HUES64 (cell line): ENCODE measurements at regions not wholly inside any gene's neighbourhood (a gene's known extent, or its start where the extent isn't known, plus 50 kb on each side); places are given as distances from the start of the nearest gene placed in this dataset.

Experiments used
- H3K27ac ChIP-seq: 2 replicates; pipeline ENCODE4 v1.7.0; 2013; ENCODE audit warnings: low read depth, low read length, inconsistent platforms
- H3K27me3 ChIP-seq: 2 replicates; pipeline ENCODE4 v1.6.1; 2013; ENCODE audit warnings: mild to moderate bottlenecking, low read length; ENCODE audit not compliant: insufficient read depth
- H3K36me3 ChIP-seq: 2 replicates; pipeline ENCODE4 v1.6.1; 2013; ENCODE audit warnings: mild to moderate bottlenecking, low read length; ENCODE audit not compliant: insufficient read depth
- H3K4me1 ChIP-seq: 2 replicates; pipeline ENCODE4 v1.6.1; 2013; ENCODE audit warnings: mild to moderate bottlenecking, low read length, moderate library complexity; ENCODE audit not compliant: insufficient read depth
- H3K4me3 ChIP-seq: 2 replicates; pipeline ENCODE4 v1.5.1; 2013; ENCODE audit warnings: mild to moderate bottlenecking, low read length, moderate library complexity
- H3K9ac ChIP-seq: 2 replicates; pipeline ENCODE4 v1.6.1; 2013; ENCODE audit warnings: mild to moderate bottlenecking, low read depth, low read length
- H3K9me3 ChIP-seq: 2 replicates; pipeline ENCODE4 v1.6.1; 2013; ENCODE audit warnings: low read depth, low read length; ENCODE audit not compliant: insufficient read depth
- WGBS: fragments of 150-250, 120-280 bp; methylation state at CpG from one replicate; pipeline ENCODE4 v1.1.7; 2013; ENCODE audit warnings: missing lambda C conversion rate; 5-methylcytosine and 5-hydroxymethylcytosine counted together

DNA sequence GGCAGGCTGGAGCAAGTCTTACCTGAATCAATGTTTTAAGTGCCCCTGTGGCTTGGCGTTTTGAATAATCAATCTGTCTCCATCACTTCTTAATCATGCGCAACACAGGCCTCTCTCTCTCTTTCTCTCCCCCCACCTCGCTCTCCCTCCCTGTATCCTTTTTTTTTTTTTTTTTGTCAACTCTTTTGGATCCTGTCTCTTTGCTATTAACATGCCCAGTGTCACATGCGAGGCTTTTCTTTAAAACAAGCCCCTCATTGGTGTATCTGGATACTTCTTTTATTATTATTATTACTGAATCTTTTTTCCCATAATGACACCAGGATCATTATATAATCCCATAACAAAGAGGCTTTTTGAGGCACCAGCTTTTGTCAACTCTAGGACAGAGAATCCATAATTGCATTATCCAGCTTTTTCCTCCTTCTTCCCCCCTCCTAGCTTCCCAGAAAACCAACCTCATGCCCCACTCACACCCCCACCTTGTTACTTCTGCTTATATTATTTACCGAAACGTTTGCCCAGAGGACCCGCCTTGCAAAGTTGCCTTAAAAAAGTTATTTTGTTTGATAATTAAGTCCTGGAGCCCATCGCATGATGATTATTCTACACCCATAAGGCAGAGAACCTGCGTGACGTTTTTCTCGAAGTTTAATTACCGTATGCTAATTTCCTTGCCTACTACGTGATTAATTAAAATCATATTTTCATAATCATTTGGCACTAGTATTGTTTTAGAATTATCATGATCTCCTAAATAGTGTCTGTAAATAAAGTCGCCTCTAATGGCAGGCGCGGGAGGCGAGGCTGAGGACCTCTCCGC, 148.1 kb upstream of the ZNF536 start:
- H3K4me3 ChIP-seq: peak overlapping the region; percentile 33; the same call in 1 of the 2 replicates
- H3K27me3 ChIP-seq: peaks cover 84% of the 10 kb centered on the region
- 7% methylated on average over 16 of the region's 18 CpGs for WGBS
- H3K36me3 ChIP-seq: no peaks in the 10 kb centered on the region
- no peaks in the 10 kb centered on the region for H3K9me3 ChIP-seq
- no peak overlapping the region for H3K27ac ChIP-seq
- H3K4me1 ChIP-seq: peaks cover 26% of the 10 kb centered on the region
- H3K9ac ChIP-seq: no peak overlapping the region

DNA sequence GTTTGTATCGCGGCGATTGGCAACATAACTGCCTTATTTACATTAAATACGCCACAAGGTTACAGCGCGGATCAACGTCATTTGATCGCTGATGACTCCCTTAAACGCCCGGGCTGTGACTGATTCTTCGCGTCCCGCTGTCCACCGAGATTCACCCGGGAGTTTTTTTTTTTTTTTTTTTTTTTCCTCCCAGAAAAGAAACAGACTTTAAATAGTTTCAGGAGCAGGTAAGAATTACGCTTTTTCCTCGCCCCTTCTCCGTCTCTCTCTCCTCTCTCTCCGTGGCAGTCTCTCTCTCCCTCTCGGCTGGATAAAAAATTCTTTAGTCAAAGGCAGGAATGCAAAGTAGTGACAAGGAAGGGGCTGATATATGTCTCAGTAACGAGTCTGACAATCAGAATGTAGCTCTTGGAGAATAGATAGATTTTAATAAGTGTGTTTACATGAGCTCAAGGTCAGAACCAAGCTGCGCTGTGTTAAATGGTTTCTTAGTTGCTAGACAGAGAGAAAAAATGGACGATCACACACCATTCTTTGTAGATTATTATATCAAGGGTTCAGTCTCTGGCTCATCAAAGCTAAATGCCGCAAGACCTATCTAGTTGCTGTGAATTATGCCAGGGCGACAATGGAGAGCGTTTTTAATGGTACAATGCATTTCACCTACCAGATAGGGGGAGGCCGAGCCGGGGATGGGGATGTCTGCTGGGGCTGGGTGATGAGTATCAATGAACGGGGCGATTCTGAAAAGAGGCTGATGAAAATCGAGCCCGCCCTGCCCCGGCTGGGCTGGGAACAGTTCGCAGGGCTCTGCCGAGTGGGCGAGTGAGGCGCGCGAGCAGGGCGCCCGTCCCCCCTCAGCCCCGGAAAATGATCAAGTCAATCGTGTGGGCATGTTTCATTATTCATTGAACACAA, 147.2 kb upstream of the ZNF536 start:
- no peak overlapping the region for H3K27ac ChIP-seq

DNA sequence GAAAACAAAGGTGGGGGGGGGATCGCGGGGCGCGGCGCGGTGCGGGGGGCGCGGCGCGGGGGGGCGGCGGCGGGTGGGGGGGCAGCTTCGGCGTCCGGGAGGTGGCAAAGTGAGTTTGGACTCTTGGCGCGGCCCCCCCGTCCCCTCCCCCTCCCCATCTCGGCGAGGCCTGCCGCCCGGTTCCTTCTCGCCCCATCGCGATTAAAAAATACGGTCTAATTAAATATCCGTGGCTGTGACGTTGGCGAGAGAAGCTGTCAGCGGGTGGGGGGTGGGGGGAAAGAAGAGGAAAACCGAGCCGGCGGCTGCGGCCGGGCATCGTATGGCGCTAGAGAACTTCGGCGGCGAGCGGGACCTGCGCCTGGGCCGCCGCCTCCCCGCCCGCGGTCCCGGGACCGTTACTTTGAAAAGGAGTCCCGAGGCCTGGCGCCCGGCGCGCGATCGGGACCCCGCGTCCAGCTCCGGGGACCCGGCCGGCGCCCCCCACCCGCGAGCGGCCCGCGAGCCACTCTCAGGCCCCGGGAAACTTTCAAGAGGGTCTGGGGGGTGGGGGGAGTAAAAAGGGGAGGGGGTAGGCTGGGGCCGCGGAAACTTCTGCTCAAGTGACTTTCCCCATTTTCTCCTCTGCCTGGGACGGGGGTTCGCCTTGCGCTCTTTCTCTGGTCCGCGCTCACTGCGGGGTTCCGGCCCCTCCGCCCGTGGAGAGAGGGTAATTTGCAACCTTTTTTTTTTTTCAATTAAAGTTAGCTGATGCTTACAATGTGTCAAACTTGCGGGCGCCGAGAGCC, 146.3 kb upstream of the ZNF536 start:
- Histone ChIP-seq H3K9ac (no peak overlapping the region), H3K36me3 (no peaks in the 10 kb centered on the region), H3K9me3 (no peaks in the 10 kb centered on the region), H3K27me3 (peaks cover 98% of the 10 kb centered on the region), H3K4me1 (peaks cover 34% of the 10 kb centered on the region), H3K4me3 (peak overlapping the region; percentile 50), H3K27ac (no peak overlapping the region)
- 1% methylated on average over 64 of the region's 84 CpGs for WGBS

More for the DNA sequence above, 147.2 kb upstream of the ZNF536 start:
- H3K4me1 ChIP-seq: peaks cover 34% of the 10 kb centered on the region
- H3K9me3 ChIP-seq: no peaks in the 10 kb centered on the region
- no peaks in the 10 kb centered on the region for H3K36me3 ChIP-seq
- WGBS: 1% methylated on average over 43 of the region's 43 CpGs
- peaks cover 92% of the 10 kb centered on the region for H3K27me3 ChIP-seq
- no peak overlapping the region for H3K9ac ChIP-seq
- peak overlapping the region; percentile 38 for H3K4me3 ChIP-seq

DNA sequence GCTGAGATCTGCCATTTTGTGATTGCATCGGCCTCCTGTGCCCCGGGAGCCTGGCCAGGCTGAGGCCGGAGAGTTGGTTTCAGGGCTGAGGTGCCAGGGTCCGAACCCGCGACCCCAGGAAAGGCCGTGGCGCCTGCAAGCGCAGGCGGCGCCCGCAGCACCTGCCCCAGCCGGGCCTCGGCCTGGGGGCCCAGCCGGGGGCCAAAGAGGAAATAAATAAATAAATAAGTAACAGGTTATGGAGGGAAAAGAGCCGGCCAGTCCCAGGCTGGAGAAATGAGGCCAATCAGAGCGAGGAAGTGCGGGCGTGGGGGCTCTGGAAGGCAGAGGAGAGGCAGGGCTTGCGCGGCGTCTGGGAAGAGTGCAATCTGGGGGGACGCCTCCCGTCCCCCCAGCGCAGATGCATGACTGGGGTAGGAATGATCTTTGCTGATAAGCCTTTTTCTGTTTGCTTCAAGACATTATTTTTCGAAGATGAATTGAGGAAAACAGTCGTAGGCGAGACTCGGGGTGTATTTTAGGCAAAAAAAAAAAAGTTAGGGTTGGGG, 145.6 kb upstream of the ZNF536 start:
- WGBS: 3% methylated on average over 29 of the region's 29 CpGs
- H3K27ac ChIP-seq: no peak overlapping the region
- H3K4me1 ChIP-seq: peaks cover 34% of the 10 kb centered on the region
- peak overlapping the region; percentile 50 for H3K4me3 ChIP-seq
- H3K9ac ChIP-seq: no peak overlapping the region
- no peaks in the 10 kb centered on the region for H3K36me3 ChIP-seq
- H3K27me3 ChIP-seq: peaks cover 99% of the 10 kb centered on the region
- H3K9me3 ChIP-seq: no peaks in the 10 kb centered on the region

GRCh38 chr19:30227012-30227621, 145.1 kb upstream of the ZNF536 start:
- peaks cover 34% of the 10 kb centered on the region for H3K4me1 ChIP-seq
- peaks cover 97% of the 10 kb centered on the region for H3K27me3 ChIP-seq
- H3K9me3 ChIP-seq: no peaks in the 10 kb centered on the region
- H3K27ac ChIP-seq: no peak overlapping the region
- H3K9ac ChIP-seq: no peak overlapping the region
- no peaks in the 10 kb centered on the region for H3K36me3 ChIP-seq
- under 1% methylated on average over 32 of the region's 35 CpGs for WGBS
- H3K4me3 ChIP-seq: peak overlapping the region; percentile 50

DNA sequence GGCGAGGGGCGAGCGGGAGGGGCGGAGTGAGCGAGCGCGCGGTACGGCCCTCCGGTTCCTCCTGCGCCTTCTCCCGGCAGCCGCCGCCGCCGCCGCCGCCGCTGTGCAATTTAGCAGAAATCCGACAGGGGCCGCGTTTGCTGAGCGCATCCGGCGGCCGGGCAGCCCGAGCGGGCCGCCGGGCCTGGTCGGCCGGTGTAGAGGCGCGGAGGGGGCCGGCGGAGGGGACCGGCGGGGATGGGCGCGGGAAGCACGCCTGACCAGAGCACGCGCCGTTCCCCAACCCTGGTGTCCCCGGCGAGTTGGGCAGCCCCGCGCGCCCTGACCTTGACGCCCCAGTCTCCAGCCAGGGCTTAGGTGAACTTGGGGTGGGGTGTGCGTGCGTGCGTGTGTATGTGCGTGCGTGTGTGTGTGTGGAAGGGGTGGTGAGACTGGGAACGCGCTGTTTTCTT, 144.5 kb upstream of the ZNF536 start:
- Histone ChIP-seq H3K27ac (no peak overlapping the region), H3K4me1 (peaks cover 34% of the 10 kb centered on the region), H3K4me3 (peak overlapping the region; percentile 54), H3K9ac (no peak overlapping the region), H3K27me3 (peaks cover 92% of the 10 kb centered on the region), H3K36me3 (no peaks in the 10 kb centered on the region), H3K9me3 (no peaks in the 10 kb centered on the region)
- under 1% methylated on average over 57 of the region's 57 CpGs for WGBS

DNA sequence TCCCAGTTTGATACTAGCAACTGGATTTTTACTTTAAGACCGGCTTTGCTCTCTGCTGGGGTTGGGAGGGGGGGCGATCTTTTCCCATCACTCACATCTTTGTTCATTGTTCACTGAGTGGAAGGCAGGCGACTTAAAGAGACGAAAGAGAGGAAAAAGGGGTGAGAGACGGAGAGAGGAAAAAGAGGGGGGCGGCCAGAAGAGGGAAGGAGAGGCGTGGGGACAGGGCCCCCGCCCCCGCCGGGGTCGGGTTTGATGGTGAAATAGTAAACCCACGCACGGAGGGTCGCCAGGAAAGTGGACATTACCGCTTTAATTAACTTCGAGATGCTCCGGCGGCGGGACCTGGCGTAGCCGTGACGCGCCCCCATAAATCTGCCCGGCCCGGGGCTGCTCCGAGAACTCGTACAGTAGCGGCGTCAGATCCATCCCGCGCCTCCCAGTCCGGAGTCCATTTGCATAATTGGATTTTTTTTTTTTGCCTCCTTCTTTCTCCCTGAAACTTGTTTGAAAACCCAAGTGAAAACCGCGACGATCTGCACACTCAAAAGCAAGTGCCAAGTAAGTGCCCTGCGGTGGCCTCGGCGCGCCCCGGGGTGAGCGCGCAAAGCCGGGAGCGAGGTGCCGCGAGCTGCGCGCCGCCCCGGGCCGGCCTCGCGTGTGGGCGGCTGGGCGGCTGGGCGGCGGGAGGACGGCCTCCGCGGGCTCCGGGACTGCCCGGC, 143.9 kb upstream of the ZNF536 start:
- Histone ChIP-seq H3K27ac (no peak overlapping the region), H3K9ac (no peak overlapping the region), H3K27me3 (peaks cover 86% of the 10 kb centered on the region)

GRCh38 chr19:30228835-30229524, 143.2 kb upstream of the ZNF536 start:
- no peak overlapping the region for H3K9ac ChIP-seq
- peaks cover 26% of the 10 kb centered on the region for H3K4me1 ChIP-seq
- H3K9me3 ChIP-seq: no peaks in the 10 kb centered on the region
- H3K27me3 ChIP-seq: peaks cover 82% of the 10 kb centered on the region
- H3K36me3 ChIP-seq: no peaks in the 10 kb centered on the region
- H3K27ac ChIP-seq: no peak overlapping the region
- peak overlapping the region; percentile 54 for H3K4me3 ChIP-seq
- WGBS: 1% methylated on average over 31 of the region's 35 CpGs

More for the DNA sequence above, 143.9 kb upstream of the ZNF536 start:
- Histone ChIP-seq H3K9me3 (no peaks in the 10 kb centered on the region), H3K36me3 (no peaks in the 10 kb centered on the region), H3K4me3 (peak overlapping the region; percentile 54), H3K4me1 (peaks cover 30% of the 10 kb centered on the region)
- WGBS: under 1% methylated on average over 60 of the region's 62 CpGs

GRCh38 chr19:30229525-30230174, 142.5 kb upstream of the ZNF536 start:
- 10% methylated on average over 13 of the region's 14 CpGs for WGBS
- Histone ChIP-seq H3K4me3 (peak overlapping the region; percentile 54), H3K27me3 (peaks cover 76% of the 10 kb centered on the region), H3K9me3 (no peaks in the 10 kb centered on the region), H3K4me1 (peaks cover 19% of the 10 kb centered on the region), H3K36me3 (no peaks in the 10 kb centered on the region), H3K27ac (no peak overlapping the region), H3K9ac (no peak overlapping the region)
